HCT116 (cell line): ENCODE measurements at regions not wholly inside any gene's neighbourhood (a gene's known extent, or its start where the extent isn't known, plus 50 kb on each side); places are given as distances from the start of the nearest gene placed in this dataset.

ENCODE experiments used
- CTCF ChIP-seq, 3 experiments: fragments of 200-600 bp in 1 of 3; sonication (generic) in 1 of 3; IDR thresholded peaks in 2 of 3; conservative IDR thresholded peaks in 1 of 3; 2 replicates each; pipeline ENCODE4 v1.5.1; 2012 to 2017; ENCODE audit warnings: low read depth in 2 of 3, low read length in 2 of 3, antibody characterized with exemption in 1 of 3, borderline replicate concordance in 1 of 3, control low read depth in 1 of 3, mild to moderate bottlenecking in 1 of 3, mixed read lengths in 1 of 3, mixed run types in 1 of 3, moderate library complexity in 1 of 3; ENCODE audit not compliant: insufficient read depth in 1 of 3
- EZH2 ChIP-seq: fragments of 200-600 bp; sonication (generic); IDR thresholded peaks from 2 replicates; pipeline ENCODE4 v1.6.1; 2017; ENCODE audit warnings: antibody characterized with exemption, mixed run types
- EZH2phosphoT487 ChIP-seq: fragments of 200-600 bp; IDR thresholded peaks from 2 replicates; pipeline ENCODE4 v1.6.1; 2018; ENCODE audit warnings: antibody characterized with exemption, borderline replicate concordance
- FOSL1 ChIP-seq: IDR thresholded peaks from 2 replicates; pipeline ENCODE4 v1.6.1; 2012; ENCODE audit warnings: low read depth
- JUND ChIP-seq: IDR thresholded peaks from 2 replicates; pipeline ENCODE4 v1.6.1; 2012
- MAX ChIP-seq: IDR thresholded peaks from 2 replicates; pipeline ENCODE4 v1.6.1; 2012
- POLR2A ChIP-seq: IDR thresholded peaks from 2 replicates; pipeline ENCODE4 v1.7.0; 2011; ENCODE audit warnings: borderline replicate concordance; ENCODE audit not compliant: insufficient read depth, insufficient read length; ENCODE audit errors: extremely low read depth
- SRF ChIP-seq: IDR thresholded peaks from 2 replicates; pipeline ENCODE4 v1.6.1; 2012; ENCODE audit warnings: low read depth
- YY1 ChIP-seq: IDR thresholded peaks from 2 replicates; pipeline ENCODE4 v1.6.1; 2011; ENCODE audit warnings: low read length, low read depth, moderate library complexity, mild to moderate bottlenecking; ENCODE audit not compliant: insufficient replicate concordance; ENCODE audit errors: extremely low read depth
- ZNF274 ChIP-seq: fragments of 200-500 bp; sonication (Bioruptor generic); IDR thresholded peaks from 2 replicates; pipeline ENCODE4 v1.6.1; 2014; ENCODE audit warnings: mild to moderate bottlenecking, low read depth, low read length, inconsistent platforms

GRCh38 chrX:4253092-4253491 is 539.6 kb upstream of the PRKX start:
- no peak for TF ChIP-seq FOSL1
- no peak for TF ChIP-seq YY1
- TF ChIP-seq SRF = no peak
- TF ChIP-seq CTCF (IDR thresholded peaks at IDR 0.05 in 2 of 3, conservative IDR thresholded peaks at IDR 0.05 in 1 of 3; ENCODE audit: borderline replicate concordance in 1 of 3, insufficient read depth in 1 of 3, low read depth in 2 of 3, low read length in 2 of 3) = no peak
- no peak for TF ChIP-seq EZH2
- TF ChIP-seq POLR2A = no peak
- TF ChIP-seq MAX = no peak
- no peak for TF ChIP-seq ZNF274
- no peak for TF ChIP-seq EZH2phosphoT487
- TF ChIP-seq JUND = no peak
